ENCODE measurements at regions not wholly inside any gene's neighbourhood (a gene's known extent, or its start where the extent isn't known, plus 50 kb on each side); places are given as distances from the start of the nearest gene placed in this dataset.
"Not testable (repeated sequence)": the region's sequence is repeated elsewhere in the genome, so short reads cannot be mapped to it uniquely, and the experiment has no call there.

DNA sequence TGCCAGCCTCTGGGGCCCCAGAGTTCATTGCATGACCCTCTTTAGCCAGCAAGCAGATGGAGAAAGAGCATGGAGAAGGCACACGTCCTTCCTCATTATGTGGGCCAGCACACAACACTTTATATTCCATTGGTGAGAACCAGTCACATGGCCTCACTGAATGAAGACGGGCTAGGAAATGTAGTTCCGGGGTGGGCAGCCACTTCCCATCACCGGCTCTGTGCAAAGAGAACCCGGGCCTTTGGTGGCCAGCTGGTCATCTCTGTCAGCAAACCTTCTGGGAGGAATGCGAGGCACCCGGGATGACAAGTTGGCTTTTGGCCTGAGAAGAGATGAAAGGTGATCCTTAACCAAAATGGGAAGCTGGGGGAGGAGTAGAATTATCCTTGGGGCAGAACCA is 90.2 kb upstream of the VGLL4 start:
- DNase-seq (no peak), ATAC-seq (no peak)
- Histone ChIP-seq H3K4me1 (no peaks in the 10 kb centered on the region), H3K27ac (no peak overlapping the region), H3K4me3 (no peak overlapping the region), H3K9me3 (no peaks in the 10 kb centered on the region), H3K27me3 (no peaks in the 10 kb centered on the region), H3K36me3 (no peaks in the 10 kb centered on the region)
- intact Hi-C loops (cut with DNase I; ENCODE audit: low total_unique reads) (no loop called here), in situ Hi-C loops (cut with MboI; ENCODE audit: low sequenced_read_pairs in 4 of 4) (no loop called here)
- TF ChIP-seq, protein P1, sequence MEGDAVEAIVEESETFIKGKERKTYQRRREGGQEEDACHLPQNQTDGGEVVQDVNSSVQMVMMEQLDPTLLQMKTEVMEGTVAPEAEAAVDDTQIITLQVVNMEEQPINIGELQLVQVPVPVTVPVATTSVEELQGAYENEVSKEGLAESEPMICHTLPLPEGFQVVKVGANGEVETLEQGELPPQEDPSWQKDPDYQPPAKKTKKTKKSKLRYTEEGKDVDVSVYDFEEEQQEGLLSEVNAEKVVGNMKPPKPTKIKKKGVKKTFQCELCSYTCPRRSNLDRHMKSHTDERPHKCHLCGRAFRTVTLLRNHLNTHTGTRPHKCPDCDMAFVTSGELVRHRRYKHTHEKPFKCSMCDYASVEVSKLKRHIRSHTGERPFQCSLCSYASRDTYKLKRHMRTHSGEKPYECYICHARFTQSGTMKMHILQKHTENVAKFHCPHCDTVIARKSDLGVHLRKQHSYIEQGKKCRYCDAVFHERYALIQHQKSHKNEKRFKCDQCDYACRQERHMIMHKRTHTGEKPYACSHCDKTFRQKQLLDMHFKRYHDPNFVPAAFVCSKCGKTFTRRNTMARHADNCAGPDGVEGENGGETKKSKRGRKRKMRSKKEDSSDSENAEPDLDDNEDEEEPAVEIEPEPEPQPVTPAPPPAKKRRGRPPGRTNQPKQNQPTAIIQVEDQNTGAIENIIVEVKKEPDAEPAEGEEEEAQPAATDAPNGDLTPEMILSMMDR (IDR thresholded peaks at IDR 0.05 in 4 of 5, conservative IDR thresholded peaks at IDR 0.05 in 1 of 5) = no peak
- no peak for TF ChIP-seq POLR2A (IDR thresholded peaks at IDR 0.05)

DNA sequence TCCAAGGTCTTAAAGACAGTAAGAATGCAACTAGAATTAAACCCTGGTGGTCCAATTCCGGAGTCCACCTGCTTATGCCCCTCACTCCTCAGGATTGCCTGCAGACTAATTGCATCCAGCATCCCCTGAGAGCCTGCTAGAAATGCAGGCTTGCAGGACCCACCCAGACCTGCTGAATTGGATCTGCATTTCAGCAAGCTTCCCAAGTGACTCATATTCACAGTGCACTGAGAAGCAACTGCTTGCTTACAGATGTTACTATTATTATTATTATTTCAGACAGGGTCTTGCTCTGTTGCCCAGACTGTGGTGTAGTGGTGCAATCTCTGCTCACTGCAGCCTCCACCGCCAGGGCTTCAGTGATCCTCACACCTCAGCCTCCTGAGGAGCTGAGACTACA is 83.5 kb upstream of the VGLL4 start:
- intact Hi-C loops (cut with DNase I; ENCODE audit: low total_unique reads) (no loop called here), in situ Hi-C loops (cut with MboI; ENCODE audit: low sequenced_read_pairs in 4 of 4) (no loop called here)
- Histone ChIP-seq H3K9me3 (no peaks in the 10 kb centered on the region), H3K36me3 (no peaks in the 10 kb centered on the region), H3K27me3 (peaks cover 0 to 2% (median 2%) of the 10 kb centered on the region in 3 donors), H3K27ac (no peak overlapping the region), H3K4me1 (no peaks in the 10 kb centered on the region), H3K4me3 (no peak overlapping the region)
- TF ChIP-seq, protein P1 (IDR thresholded peaks at IDR 0.05 in 4 of 5, conservative IDR thresholded peaks at IDR 0.05 in 1 of 5) = no peak
- TF ChIP-seq POLR2A (IDR thresholded peaks at IDR 0.05) = no peak
- no peak for ATAC-seq
- no peak for DNase-seq

DNA sequence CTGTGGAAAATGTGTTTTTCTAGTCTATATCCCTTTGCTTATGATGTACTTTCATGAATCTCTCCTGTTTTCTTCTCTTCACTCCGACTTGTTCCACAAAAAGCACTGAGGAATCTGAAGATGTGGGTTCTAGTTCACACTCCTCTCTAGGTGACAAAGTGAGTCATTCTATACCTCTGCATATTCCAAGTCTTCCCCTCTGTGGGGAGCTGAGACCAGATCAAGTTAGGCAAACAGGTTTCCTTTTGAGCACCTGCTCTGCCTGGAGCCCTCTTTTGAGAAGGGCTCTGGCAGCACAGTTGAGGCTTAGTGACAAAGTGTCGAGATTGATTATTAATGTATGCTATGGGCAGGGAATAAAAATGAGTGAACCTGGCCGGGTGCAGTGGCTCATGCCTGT is 82.4 kb upstream of the VGLL4 start:
- ATAC-seq (no peak), DNase-seq (no peak)
- Histone ChIP-seq H3K36me3 (no peaks in the 10 kb centered on the region), H3K4me3 (no peak overlapping the region), H3K4me1 (no peaks in the 10 kb centered on the region), H3K9me3 (no peaks in the 10 kb centered on the region), H3K27ac (no peak overlapping the region), H3K27me3 (peaks cover 0 to 2% (median 2%) of the 10 kb centered on the region in 3 donors)
- intact Hi-C loops (cut with DNase I; ENCODE audit: low total_unique reads) (no loop called here), in situ Hi-C loops (cut with MboI; ENCODE audit: low sequenced_read_pairs in 4 of 4) (no loop called here)
- no peak for TF ChIP-seq POLR2A (IDR thresholded peaks at IDR 0.05)
- TF ChIP-seq, protein P1 (IDR thresholded peaks at IDR 0.05 in 4 of 5, conservative IDR thresholded peaks at IDR 0.05 in 1 of 5) = no peak

DNA sequence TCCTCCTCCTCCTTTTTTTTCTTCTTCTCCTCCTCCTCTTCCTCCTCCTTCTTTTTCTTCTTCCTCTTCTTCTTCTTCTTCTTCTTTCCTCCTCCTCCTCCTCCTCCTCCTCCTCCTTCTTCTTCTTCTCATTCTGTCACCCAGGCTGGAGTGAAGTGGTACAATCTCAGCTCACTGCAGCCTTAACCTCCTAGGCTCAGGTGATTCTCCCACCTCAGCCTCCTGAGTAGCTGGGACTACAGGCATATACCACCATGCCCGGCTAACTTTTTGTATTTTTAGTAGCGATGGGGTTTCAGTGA is 81.6 kb upstream of the VGLL4 start:
- H3K4me1 ChIP-seq; DNase-seq; H3K9me3 ChIP-seq; H3K4me3 ChIP-seq; H3K27ac ChIP-seq; H3K27me3 ChIP-seq; ATAC-seq; H3K36me3 ChIP-seq; in situ Hi-C loops (cut with MboI; ENCODE audit: low sequenced_read_pairs in 4 of 4); intact Hi-C loops (cut with DNase I; ENCODE audit: low total_unique reads): not testable (repeated sequence)

DNA sequence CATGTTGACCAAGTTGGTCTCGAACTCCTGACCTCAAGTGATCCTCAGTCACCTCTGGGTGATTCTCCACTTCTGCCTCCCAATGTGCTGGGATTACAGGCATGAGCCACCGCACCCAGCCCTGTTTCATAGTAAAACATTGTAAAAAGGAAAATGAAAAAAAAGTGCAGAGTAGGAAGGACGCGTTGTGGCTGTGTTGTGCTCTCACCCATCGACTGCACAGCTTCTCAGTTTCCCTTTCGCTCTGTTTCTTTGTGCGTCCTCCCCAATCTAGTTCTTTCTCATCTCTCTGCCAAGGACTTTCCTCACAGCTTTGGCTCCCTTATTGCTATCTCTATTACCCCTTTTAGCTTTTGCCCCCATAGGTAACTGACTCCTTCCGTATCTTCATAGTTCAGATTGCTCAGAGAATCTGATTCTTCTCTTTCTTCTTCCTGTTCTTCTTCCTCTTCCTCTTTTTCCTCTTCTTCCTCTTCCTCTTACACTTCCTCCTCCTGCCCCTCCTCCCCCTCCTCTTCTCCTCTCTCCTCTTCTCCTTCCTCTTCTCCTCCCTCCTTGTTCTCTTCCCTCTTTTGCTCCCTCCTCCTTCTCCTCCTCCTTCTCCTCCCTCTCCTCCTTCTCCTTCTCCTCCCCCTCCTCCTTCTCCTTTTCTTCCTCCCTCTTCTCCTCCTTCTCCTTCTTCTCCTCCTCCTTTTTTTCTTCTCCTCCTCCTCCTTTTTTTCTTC is 81.1 kb upstream of the VGLL4 start:
- intact Hi-C loops (cut with DNase I; ENCODE audit: low total_unique reads) (no loop called here), in situ Hi-C loops (cut with MboI; ENCODE audit: low sequenced_read_pairs in 4 of 4) (no loop called here)
- ATAC-seq (no peak), DNase-seq (no peak)
- H3K4me3 ChIP-seq = no peak overlapping the region
- H3K27ac ChIP-seq = no peak overlapping the region
- peaks cover 0 to 2% (median 2%) of the 10 kb centered on the region in 3 donors for H3K27me3 ChIP-seq
- no peaks in the 10 kb centered on the region for H3K9me3 ChIP-seq
- H3K36me3 ChIP-seq = no peaks in the 10 kb centered on the region
- no peak for TF ChIP-seq POLR2A (IDR thresholded peaks at IDR 0.05)
- TF ChIP-seq, protein P1 (IDR thresholded peaks at IDR 0.05 in 4 of 5, conservative IDR thresholded peaks at IDR 0.05 in 1 of 5) = no peak
- peaks cover 0 to 5% of the 10 kb centered on the region in 2 donors for H3K4me1 ChIP-seq
